HG02642 (cell line): ENCODE measurements at regions not wholly inside any gene's neighbourhood (a gene's known extent, or its start where the extent isn't known, plus 50 kb on each side); places are given as distances from the start of the nearest gene placed in this dataset.
"Not testable (repeated sequence)": the region's sequence is repeated elsewhere in the genome, so short reads cannot be mapped to it uniquely, and the experiment has no call there.

ENCODE experiments used
- ATAC-seq: cut with Tn5 transposase; IDR thresholded peaks from one replicate; pipeline ENCODE4 v1.9.1; 2021; ENCODE audit warnings: mild to moderate bottlenecking; ENCODE audit not compliant: unreplicated experiment, poor library complexity

- ATAC-seq, result no peak
Observed at GRCh38 chr5:93953442-93953841, 212.0 kb upstream of the POU5F2 start.

GRCh38 chr5:93941897-93942296 lies 200.5 kb upstream of the POU5F2 start:
- no peak for ATAC-seq

GRCh38 chr5:93933269-93933668 lies 191.9 kb upstream of the POU5F2 start:
- ATAC-seq, result not testable (repeated sequence)

- no peak for ATAC-seq
Observed at GRCh38 chr5:93930098-93930497, 188.7 kb upstream of the POU5F2 start.

- ATAC-seq, result no peak
Observed at GRCh38 chr5:93929131-93929530, 187.7 kb upstream of the POU5F2 start.

- ATAC-seq, result no peak
Observed at GRCh38 chr5:93926831-93927620, 185.6 kb upstream of the POU5F2 start.

- no peak for ATAC-seq
Observed at GRCh38 chr5:93925321-93925720, 183.9 kb upstream of the POU5F2 start.

GRCh38 chr5:93924628-93925027 lies 183.2 kb upstream of the POU5F2 start:
- no peak for ATAC-seq

- no peak for ATAC-seq
Observed at GRCh38 chr5:93922551-93922950, 181.2 kb upstream of the POU5F2 start.

GRCh38 chr5:93921001-93921400 lies 179.6 kb upstream of the POU5F2 start:
- no peak for ATAC-seq

GRCh38 chr5:93916872-93917271 lies 175.5 kb upstream of the POU5F2 start:
- no peak for ATAC-seq

GRCh38 chr5:93915142-93915553 lies 173.7 kb upstream of the POU5F2 start:
- ATAC-seq, result no peak

- no peak for ATAC-seq
Observed at GRCh38 chr5:93911609-93912008, 170.2 kb upstream of the POU5F2 start.

- no peak for ATAC-seq
Observed at GRCh38 chr5:93909356-93909755, 168.0 kb upstream of the POU5F2 start.

GRCh38 chr5:93904917-93905316 lies 163.5 kb upstream of the POU5F2 start:
- no peak for ATAC-seq

- ATAC-seq, result no peak
Observed at GRCh38 chr5:93902288-93902687, 160.9 kb upstream of the POU5F2 start.

GRCh38 chr5:93899026-93899600 lies 157.7 kb upstream of the POU5F2 start:
- ATAC-seq, result peak; percentile 84

GRCh38 chr5:93894601-93895354 lies 153.4 kb upstream of the POU5F2 start:
- ATAC-seq, result no peak

- ATAC-seq, result no peak
Observed at GRCh38 chr5:93893075-93893474, 151.7 kb upstream of the POU5F2 start.

GRCh38 chr5:93892481-93892880 lies 151.1 kb upstream of the POU5F2 start:
- ATAC-seq, result no peak
